ENCODE measurements at regions not wholly inside any gene's neighbourhood (a gene's known extent, or its start where the extent isn't known, plus 50 kb on each side); places are given as distances from the start of the nearest gene placed in this dataset.
"Not testable (repeated sequence)": the region's sequence is repeated elsewhere in the genome, so short reads cannot be mapped to it uniquely, and the experiment has no call there.

DNA sequence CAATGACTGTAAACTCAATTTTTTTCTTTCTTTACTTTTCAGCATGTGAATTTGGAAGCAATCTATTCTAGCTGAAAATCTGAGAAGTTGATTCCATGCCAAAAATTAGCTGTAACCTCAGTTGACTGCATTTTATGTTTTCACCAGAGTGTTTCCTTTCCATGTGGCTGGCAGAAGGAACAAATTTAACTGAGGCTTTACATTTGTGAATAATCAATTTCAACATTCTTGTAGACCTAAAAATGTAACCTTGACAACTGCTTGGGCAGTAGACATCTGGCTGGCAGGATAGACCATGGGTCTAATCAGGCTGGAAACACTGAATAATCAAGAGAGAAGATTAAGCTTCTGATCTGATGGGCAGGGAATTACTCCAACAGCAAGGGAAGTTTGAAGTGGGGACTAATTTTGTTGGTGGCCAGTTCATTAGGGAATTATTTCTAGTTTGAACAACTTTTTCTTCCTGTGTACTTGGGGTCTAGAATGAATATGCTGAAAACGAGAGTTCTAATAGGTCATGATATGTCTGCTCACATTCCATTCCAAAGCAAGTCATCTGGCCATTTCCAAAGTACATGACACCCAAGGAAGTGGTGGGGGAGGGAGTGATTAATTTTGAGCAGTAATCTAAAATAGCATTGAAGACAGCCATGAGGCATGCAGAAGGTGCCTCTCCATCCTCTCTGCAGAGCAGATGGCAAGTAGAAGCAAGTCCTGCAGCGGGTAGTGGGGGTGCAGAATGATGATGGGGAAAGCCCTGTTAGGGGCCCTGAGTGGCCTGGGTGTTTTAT lies 68.2 kb downstream of the ATP23 start:
- DNase-seq, result no peak

DNA sequence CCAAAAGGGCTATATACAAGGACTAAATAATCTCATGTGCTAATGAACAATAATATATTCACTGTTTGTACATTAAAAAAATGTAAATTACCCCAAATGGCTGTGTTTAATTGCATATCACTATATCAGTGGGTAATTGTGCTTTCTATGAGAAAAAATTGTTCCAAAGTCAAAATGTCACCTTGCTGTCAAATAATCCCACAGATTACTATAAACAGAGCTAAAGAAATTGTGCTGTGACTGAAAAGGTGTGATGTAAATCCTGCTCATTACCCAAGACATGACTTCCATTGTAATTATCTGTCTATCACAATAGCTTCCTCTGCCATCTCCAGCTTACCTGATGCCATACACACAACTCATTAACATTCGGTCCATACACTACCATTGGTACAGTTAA lies 70.3 kb downstream of the ATP23 start:
- no peak for DNase-seq

DNA sequence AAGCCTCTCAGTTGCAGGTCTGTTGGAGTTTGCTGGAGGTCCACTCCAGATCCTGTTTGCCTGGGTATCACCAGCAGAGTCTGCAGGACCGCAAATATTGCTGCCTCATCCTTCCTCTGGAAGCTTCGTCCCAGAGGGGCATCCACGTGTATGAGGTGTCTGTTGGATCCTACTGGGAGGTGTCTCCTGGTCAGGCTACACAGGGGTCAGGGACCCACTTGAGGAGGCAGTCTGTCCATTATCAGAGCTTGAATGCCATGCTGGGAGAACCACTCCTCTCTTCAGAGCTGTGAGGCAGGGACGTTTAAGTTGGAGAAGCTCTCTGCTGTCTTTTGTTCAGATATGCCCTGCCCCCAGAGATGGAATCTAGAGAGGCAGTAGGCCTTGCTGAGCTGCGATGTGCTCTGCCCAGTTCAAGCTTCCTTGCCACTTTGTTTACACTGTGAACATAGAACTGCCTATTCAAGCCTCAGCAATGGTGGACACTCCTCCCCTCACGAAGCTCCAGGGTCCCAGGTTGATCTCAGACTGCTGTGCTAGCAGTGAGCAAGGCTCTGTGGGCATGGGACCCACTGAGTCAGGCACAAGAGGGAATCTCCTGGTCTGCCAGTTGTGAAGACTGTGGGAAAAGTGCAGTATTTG lies 81.1 kb downstream of the ATP23 start:
- not testable (repeated sequence) for DNase-seq

DNA sequence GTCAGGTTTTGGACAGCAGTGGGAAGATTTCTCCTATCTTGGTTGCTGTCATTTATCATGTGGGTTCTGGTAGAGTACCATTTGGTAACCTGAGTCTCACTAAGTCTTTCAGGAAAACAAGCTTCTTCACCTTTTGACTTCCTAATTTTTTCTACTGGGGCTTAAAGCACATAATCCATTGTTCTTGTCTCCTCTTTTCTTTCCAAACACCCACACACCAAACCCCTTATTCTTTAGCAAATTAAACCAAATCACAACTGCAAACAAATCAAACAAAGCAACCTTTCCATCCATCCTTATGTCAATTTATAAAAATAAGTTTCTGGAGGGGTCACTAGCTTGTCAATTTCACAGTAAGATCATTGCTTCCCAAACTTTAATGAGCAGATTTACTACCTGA lies 84.1 kb downstream of the ATP23 start:
- no peak for DNase-seq

DNA sequence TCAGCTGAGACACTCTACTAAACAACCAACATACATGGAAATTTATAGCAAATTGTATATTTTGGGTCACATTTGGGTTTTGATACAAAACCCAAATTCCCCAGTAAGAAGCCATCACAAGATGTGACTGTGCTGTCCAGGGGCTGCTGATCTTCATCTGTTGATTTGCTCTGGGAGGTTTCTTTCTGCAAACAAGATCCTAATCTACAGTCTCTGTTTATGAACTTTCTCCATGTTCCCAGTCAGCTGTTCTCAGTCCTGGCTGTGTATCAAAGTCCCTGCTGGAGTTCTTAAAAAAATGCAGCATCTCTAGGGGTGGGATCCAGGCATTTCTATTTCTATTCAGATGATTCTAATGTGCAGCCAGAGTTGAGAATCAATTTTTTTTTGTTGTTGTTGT lies 85.1 kb downstream of the ATP23 start:
- DNase-seq, result no peak

DNA sequence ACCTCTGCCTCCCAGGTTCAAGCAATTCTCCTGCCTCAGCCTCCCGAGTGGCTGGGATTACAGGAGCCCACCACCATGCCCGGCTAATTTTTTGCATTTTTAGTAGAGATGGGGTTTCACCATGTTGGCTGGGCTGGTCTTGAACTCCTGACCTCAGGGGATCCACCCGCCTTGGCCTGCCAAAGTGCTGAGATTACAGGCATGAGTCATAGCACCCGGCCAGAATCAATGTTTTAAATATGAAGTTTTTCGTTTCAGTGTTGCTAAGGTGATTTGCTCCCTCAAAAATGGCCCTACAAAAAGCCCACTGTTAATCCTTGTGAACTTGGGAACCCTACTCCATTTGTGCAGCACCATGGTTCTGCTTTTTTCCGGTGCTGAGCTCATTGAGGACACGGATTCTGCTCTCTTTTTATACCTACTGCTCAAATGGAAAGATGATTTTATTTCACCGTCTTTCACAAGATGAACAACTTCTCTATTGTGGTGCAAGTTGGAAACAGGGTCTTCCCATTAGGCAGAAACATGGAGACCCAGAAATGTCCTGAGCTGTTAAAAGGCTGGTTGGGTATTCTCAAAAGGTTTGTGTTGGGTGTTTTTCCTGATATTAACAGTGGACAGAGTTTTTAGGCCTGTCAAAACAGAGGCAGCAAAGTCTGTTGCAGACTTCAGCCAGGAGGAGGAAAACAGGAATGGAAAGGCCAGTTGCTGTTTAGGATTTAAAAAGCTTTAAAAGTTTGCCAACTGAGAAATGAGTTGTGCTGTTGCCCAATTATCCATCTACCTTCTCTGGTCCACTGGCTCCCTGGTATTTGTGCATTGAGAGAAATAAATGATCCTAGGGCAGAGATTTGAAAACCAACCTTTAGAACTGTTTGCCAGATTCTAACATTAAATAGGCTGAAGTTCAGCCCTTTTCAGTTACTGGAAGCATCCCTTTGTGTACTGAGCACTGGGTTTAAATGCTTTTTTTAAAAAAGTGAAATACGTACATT lies 85.8 kb downstream of the ATP23 start:
- DNase-seq, result no peak

DNA sequence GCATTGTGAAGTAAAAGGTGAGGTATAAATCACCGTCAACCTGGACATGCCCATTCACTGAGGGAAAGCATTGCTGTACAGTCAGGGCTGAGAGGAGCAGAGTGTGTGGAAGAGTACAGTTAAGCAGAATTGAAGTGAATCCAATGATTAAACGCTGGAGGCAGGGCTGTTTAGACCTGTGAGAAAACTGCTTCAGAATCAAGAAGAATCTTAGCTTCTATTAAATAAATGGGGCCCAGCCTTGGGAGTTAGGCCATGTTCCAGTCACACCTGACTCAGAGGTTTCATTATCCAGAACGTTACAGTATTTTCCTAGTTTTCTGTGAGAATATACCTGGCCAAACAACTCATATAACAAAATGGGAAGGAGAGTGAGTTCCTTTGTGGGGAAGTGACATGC lies 86.9 kb downstream of the ATP23 start:
- no peak for DNase-seq

DNA sequence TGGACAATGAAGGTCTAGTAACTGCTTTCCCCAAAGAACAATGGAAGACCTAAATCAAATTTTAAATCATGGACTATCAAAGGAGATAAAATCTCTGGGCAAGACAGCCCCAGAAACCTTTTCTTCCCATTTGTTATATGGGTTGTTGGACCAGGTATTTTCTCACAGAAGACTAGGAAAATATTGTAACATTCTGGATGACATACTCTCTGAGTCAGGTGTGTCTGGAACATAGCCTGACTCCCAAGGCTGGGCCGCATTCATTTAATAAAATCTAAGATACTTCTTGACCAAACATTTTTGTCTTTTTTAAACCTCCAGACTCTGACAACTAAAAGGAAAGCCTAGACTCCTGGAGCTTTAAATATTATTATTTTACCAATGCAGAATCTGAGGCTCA lies 87.9 kb downstream of the ATP23 start:
- DNase-seq, result no peak

DNA sequence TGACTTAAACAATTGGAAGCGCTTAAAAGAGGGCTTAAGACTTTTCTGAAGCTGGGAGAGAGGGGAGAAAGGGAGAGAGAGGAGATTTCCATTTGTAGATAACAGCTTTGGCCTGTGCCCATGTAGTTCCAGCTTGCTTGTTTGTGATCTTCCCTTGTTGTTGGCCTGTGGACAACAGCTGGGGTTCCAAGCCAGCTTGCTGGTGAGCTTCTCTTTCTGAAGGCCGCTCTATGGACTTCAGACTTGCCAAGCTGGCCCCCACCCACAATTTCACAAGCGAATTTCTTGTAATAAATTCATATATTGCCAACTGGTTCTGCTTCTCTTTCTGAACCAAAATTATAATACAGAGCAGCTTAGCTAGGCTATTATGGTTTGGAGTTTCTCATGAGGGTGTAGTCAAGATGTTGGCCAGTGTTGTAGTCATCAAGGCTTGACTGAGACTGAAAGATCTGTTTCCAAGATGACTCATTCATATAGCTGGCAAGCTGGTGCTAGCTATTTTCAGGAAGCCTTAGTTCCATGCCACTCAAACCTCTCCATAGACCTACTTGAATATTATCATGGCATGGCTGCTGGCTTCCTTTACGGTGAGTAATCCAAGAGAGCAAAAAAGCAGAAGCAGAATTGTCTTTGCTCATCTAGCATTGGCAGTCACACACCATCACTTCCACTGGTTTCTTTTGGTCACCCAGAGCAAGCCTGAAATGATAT lies 89.4 kb downstream of the ATP23 start:
- no peak for DNase-seq

DNA sequence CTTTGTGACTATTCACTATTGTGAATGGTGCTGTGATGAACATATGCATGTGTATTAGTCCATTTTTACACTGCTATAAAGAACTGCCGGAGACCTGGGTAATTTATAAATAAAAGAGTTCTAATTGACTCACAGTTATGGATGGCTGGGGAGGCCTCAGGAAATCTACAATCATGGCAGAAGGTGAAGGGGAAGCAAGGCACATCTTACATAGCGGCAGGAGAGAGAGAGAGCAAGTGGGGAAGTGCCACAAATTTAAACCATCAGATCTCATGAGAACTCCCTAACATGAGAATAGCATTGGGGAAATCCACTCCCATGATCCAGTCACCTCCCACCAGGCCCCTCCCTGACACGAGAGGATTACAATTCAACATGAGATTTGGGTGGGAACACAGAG lies 90.8 kb downstream of the ATP23 start:
- DNase-seq, result no peak

DNA sequence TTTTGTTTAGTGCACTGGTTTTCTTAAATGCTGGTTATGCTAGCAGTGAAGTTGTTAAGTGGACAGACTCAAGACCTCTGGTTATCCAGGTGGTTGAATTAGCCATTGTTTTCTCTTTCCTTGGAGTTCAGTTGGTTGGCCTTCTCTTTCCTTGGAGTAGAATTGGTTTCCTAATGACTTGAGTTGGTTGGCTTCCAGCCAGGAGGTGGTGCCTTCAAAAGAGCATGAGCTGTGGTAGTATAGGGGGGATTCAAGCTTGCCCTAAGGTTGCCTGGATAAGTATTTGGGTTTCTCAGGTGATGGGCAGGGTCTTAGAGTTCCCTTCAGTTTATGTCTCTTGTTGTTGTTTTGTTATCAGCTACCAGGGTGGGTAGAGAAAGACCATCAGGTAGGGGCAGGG lies 92.5 kb downstream of the ATP23 start:
- DNase-seq, result no peak

DNA sequence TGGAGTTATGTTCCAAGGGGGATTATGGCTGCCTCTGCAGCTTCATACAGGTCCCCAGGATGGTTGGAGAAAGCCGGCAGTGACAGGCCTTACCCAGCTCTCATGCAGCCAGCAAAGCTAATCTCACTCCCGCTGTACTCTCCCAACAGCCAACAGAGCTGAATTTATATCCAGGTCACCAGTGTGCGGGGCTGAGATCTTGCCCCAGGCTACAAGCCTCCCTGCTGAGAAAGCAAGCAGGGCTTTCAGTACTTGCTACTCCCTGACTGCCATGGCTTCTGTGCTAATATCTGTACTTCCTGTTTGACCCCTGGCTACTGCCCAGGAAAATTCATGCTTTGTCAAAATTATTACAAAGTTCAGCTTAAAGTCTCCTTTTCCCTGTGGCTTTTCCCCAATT lies 92.9 kb downstream of the ATP23 start:
- DNase-seq, result no peak

DNA sequence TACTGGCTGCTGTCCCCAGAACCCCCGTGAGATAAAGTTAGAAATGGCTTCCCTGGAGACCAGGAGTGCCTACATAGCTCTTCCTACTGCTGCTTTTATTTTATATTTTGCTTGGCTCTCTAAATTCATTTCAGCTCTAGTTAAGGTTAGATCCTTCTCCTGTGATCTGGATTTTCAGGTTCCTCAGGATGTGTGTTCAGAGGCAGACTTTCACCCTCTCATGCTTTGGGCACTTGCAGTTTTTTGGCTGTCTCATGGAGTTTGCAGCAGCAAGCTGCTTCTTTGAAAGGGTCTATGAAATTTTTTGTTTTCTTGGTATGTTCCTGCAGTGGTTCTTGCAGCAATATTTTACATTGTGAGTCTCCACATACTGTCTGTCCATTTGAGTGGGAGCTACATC lies 93.3 kb downstream of the ATP23 start:
- no peak for DNase-seq

DNA sequence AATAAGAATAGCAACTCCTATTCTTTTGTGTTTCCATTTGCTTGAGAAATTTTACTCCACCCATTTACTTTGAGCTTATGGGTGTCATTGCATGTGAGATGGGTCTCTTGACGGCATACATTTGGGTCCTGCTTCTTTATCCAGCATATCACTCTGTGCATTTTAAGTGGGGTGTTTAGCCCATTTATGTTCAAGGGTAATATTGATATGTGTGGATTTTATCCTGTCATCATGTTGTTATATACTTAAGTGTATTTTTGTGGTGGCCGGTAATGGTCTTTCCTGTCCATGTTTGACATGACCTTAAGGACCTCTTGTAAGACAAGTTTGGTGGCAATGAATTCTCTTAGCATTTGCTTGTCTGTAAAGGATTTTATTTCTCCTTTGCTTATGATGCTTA lies 100.1 kb downstream of the ATP23 start:
- DNase-seq, result no peak

DNA sequence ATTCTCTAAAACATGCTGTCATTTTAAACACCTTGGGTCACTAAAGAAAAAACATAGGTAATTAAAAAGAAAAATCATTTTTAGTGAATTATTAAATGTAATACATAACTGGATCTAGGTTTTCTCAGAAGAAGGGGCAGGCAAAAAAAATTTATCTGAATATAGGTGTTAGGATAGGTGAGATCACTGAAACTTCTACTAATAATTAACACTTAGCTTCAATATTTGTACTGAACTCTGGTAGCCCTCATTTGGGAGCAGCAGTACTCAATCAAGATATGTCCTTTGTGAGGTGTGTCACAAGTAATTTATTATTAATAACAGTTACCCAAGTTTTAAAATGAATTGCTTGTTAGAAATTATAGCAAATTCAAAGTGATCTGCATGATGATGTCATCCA lies 103.6 kb downstream of the ATP23 start:
- DNase-seq, result no peak

DNA sequence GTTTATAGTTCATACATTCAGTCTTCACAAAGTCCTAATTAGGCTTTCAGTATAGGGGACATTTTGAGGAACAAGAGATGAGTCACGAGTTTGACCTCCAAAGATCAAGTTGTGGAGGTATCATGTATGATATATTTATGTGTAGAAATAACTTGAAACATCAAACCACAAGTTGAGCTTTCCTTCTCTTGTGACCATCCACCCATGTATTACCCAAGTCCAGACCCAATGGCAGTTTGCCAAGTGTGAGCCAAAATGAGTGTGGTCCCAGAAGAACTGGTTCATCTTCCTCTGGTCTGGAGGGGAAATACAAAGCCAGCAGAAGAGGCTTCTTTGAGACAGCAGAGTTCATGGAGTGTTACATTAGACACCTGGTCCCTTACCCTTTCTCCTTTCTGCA lies 104.9 kb downstream of the ATP23 start:
- no peak for DNase-seq

DNA sequence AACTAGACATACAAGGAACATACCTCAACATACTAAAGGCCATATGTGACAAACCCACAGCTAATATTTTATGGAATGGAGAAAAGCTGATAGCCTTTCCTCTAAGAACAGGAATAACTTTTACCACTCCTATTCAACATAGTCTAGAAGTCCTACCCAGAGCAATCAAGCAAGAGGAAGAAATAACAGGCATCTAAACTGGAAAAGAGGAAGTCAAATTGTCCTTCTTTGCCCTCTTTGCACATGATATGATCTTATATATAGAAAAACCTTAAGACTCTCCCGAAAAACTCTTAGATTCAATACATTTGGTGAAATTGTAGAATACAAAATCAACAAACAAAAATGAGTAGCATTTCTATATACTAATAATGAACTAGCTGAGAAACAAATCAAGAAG lies 110.0 kb downstream of the ATP23 start:
- DNase-seq, result no peak

DNA sequence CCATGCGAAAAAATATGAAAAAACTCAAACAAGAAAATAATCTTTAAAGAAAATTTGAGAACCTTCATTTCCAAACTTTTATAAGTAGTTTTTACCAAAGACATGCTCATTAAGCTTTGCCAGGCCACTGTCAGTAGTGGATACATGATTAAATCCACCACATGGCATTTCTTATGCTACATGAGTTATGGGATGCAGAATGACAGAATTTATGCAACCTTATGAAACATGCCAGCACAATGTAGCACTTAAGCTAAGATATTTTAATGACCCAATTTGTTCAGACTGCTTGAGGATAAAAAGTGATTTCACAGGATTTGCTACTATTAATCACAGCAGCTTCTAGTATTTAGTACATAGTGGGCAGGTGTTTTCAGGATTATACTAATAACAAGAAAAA lies 123.3 kb downstream of the ATP23 start:
- no peak for DNase-seq

DNA sequence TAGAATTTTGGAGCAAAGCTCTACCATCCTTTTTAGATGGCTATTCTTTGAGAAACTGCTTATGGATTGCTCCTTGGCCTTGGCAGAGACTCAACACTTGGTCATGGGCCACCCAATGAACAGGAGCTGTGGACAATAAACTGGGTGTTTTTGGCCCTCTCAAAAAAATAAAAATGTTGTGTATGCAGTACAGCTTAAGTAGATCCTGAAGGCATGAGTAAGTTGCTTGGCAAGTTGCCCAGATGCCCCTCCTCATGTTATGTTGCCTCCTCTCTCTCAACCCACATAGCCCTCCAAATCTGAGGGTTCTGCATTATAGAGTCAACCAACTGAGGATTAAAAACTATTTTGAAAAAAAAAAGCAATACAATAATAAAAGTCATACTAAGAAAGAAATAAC lies 124.9 kb downstream of the ATP23 start:
- no peak for DNase-seq

DNA sequence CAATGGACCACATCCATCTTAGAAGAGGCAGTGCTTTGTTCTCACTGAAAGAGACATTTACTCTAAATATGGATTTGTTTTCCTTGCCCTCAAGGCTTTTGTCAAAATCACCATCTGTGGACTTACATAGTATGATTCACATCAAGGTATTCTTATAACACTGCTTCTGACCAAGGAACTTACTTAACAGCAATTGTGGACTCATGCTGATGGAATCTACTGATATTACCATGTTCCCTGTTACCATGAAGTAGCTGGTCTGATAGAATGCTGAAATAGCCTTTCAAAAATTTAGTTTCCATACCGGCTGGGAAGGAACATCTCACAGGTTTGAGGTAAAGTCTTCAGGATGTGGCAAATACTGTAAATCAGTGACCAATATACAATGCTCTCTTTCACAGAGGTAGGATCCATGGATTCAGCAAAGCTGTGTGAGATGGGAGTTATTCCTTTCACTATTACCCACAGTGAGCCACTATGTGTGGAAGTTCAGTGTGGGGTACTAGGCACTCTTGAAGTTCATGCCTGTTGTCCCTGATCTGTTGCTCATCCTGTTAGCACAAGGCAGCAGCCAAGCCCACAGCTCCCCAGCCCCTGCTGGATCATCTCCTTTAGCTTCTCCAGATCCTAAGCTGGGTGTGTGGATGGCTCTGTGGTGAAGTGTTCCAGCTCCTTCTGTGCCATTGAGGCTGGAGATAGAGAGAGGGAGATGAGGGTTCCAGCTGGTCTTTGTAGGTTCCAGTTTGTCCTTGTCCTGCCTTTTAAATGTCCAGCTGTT lies 126.4 kb downstream of the ATP23 start:
- no peak for DNase-seq

DNA sequence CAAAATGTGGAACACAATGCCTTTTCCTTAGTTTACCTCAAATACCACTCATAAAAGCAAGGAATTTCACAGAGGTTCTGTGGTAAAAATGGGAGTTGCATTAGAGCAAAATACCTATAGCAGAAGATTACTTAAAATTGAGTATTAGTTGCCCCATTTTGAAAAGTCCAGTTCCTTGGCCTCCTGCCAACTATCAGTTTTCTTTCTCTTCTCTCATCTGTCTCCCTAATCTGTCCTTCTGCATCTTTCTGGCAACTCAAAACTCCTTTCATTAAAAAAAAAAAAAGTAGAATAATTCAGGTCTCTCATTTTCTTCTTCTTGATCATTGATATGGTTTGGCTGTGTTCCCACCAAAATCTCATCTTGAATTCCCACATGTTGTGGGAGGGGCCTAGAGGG lies 127.3 kb downstream of the ATP23 start:
- no peak for DNase-seq

DNA sequence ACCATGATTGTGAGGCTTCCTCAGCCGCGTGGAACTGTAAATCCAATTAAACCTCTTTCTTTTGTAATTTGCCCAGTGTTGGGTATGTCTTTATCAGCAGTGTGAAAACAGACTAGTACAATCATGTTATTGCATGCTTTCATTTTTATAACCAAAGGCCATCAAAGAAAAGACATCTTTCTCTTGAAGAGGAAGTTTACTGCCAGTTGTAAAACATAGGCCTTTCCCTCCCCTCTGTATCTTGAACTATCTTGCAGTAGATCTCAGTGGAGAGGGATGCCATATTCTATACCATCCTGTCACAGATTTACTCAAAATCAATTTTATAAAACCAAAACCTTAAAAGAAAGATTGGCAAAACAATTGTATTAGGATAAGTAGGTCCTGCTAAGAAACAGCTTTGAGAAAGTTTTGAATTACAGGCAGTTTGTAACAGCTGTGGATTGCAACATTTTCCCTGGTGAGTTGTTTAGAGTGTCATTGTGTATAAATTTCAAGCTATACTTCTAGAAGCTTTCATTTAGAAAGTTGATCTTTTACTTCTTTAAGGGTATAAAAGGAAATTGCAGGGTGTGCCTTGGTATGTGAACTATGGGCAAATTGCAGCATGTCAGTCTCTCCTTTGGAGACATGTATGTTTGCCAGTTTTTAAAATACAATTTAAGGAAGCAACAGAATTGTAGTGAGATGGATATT lies 128.0 kb downstream of the ATP23 start:
- DNase-seq, result no peak
